ENCODE measurements at regions not wholly inside any gene's neighbourhood (a gene's known extent, or its start where the extent isn't known, plus 50 kb on each side); places are given as distances from the start of the nearest gene placed in this dataset.

DNA sequence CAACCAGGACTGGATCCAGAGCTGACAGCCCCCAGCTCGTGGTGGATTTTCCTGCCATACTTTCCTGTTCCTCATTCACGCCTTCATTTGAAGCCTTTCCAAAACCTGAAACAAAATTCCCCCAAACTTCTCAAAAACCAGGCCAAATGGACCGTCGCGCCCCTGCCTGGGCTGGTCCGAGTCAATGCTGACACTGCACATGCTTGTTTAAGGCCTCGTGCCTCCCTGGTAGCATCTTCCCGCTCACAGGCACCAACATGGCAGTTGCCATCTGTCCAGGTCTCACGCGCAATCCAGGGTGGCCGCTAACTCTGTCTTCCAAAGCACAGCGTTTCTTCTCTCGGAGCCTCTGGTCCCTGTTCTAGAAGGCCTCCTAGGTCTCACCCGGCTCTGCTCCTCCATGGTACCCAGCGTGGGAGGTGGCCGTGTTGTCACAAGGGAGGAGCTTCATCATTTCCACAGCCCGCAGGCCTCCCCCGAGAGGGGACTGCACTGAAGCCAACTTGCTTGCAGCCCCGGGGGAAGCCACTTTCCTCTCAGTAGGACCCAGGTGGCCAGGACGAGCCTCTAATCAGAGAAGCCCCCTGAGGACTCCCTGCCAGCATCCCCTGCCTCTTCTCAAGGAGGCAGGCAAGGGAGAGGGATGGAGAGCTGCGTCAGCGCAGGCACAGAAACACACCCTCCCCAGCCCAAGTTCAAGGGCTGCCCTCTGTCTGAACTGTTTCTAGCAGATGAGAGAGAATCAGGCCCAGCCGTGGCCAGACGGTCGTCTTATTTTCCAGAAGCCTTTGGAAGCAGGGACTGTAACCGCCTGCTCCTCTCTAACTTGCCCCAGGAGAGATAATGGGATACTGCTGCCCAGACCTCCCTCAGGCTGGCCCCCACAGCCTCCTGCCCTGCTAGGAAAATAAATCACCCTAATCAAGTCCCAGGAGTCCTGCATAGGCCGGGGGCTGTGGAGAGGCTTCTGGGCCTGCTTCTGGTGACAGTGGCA lies 152.8 kb upstream of the TLE3 start:
- no peak for TF ChIP-seq CTCF (conservative IDR thresholded peaks at IDR 0.05)
- H3K27ac Mint-ChIP-seq = no peak overlapping the region; a peak in 2 of 7 replicates
- no peak overlapping the region for H3K4me3 Mint-ChIP-seq

More for the DNA sequence above, 152.8 kb upstream of the TLE3 start:
- no peak overlapping the region for H3K23ac ChIP-seq (ENCODE audit: insufficient read length, low read depth, low read length)
- H4K20me1 ChIP-seq (ENCODE audit: control insufficient read depth, insufficient read depth, insufficient read length) = no peaks in the 10 kb centered on the region
- H3K27ac ChIP-seq (ENCODE audit: insufficient read length, low read depth, low read length) = no peak overlapping the region
- no peaks in the 10 kb centered on the region for H3K79me2 ChIP-seq (ENCODE audit: insufficient read depth, low read length)
- H3K14ac ChIP-seq (ENCODE audit: insufficient read depth, low read length) = no peak overlapping the region
- H2BK5ac ChIP-seq (ENCODE audit: insufficient read length, low read length) = no peak overlapping the region
- H2BK120ac ChIP-seq (ENCODE audit: low read depth, low read length, poor library complexity, severe bottlenecking) = no peak overlapping the region
- no peak overlapping the region for H2BK15ac ChIP-seq (ENCODE audit: low read depth, low read length)
- H2BK20ac ChIP-seq (ENCODE audit: low read depth, low read length, poor library complexity, severe bottlenecking) = no peak overlapping the region
- H3K9me3 Mint-ChIP-seq = no peaks in the 10 kb centered on the region
- no peak overlapping the region for H3K18ac ChIP-seq (ENCODE audit: insufficient read length, low read depth, low read length)
- H3K27me3 ChIP-seq (ENCODE audit: insufficient read depth, low read length) = no peaks in the 10 kb centered on the region
- no peak overlapping the region for H2AFZ ChIP-seq (ENCODE audit: low read length)
- no peak for DNase-seq
- H3K36me3 Mint-ChIP-seq (ENCODE audit: insufficient read depth in 1 of 3, low read depth in 3 of 3) = no peaks in the 10 kb centered on the region
- H3K4me1 ChIP-seq (ENCODE audit: insufficient read depth, low read length) = no peaks in the 10 kb centered on the region
- no peak overlapping the region for H2BK12ac ChIP-seq (ENCODE audit: insufficient read length, low read depth, low read length)
- no peak overlapping the region for H3T11ph ChIP-seq (ENCODE audit: low read length)
- H3K56ac ChIP-seq (ENCODE audit: insufficient read length, low read depth, low read length) = no peak overlapping the region
- H2AK5ac ChIP-seq (ENCODE audit: insufficient read length, low read length) = no peak overlapping the region
- H4K5ac ChIP-seq (ENCODE audit: insufficient read length, low read depth, low read length) = no peak overlapping the region
- H3K27me3 Mint-ChIP-seq (ENCODE audit: low read depth) = peaks cover 3% of the 10 kb centered on the region
- H3K4me1 Mint-ChIP-seq = peaks cover 24 to 50% of the 10 kb centered on the region in 2 experiments
- H4K91ac ChIP-seq (ENCODE audit: insufficient read length, low read depth, low read length) = no peak overlapping the region
- H3K9me3 ChIP-seq (ENCODE audit: control insufficient read depth, low read depth, low read length) = no peaks in the 10 kb centered on the region
- H3K4ac ChIP-seq (ENCODE audit: low read depth, low read length) = no peak overlapping the region
- no peaks in the 10 kb centered on the region for H3K79me1 ChIP-seq (ENCODE audit: insufficient read depth, low read depth, low read length, poor library complexity, severe bottlenecking)
- no peak overlapping the region for H4K8ac ChIP-seq (replicated peaks; ENCODE audit: insufficient read length, low read depth, low read length)
- H3K4me2 ChIP-seq (ENCODE audit: insufficient read depth, insufficient read length, low read length) = no peak overlapping the region
- H3K9ac ChIP-seq (ENCODE audit: extremely low read depth, insufficient read length, low read length) = no peak overlapping the region
- WGBS (ENCODE audit: extremely low coverage, insufficient read length, low lambda C conversion rate) = no CpG with 5 or more reads among the region's 27 CpGs
- no peaks in the 10 kb centered on the region for H3K23me2 ChIP-seq (ENCODE audit: insufficient read length, low read depth, low read length, poor library complexity, severe bottlenecking)
